ENCODE measurements at regions not wholly inside any gene's neighbourhood (a gene's known extent, or its start where the extent isn't known, plus 50 kb on each side); places are given as distances from the start of the nearest gene placed in this dataset.

DNA sequence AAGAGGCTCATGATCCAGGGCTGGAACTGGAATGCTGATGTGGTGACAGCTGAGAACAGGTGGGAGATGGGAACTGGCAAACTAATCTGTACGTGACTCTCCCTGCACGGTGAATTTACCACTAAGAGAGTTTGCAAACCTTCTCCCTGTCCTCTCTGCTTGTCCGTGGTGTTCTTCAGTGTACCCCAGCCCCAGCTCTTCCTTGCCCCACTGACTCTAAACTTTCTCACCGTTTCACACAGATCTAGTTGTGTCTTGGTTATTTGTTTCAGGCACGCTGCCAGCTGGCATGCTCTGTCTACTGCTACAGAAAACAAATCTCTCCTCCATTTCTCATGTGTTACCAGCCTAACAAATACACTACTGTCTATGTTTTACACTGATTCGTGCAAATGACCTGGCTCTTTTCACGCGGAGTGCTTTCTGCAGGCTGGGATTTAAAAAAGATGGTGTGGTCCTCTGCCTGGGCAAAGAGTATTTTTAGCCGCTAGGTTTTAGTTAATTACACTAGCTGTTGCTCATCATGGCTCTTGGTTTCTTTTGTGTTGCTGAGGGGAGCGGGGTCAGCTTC is 192.7 kb upstream of the LRIG1 start:
- H3K14ac ChIP-seq (ENCODE audit: low read length in 2 of 2): no peak overlapping the region
- no peak overlapping the region for H3K4ac ChIP-seq (ENCODE audit: low read depth in 1 of 2, low read length in 2 of 2)
- no peaks in the 10 kb centered on the region for H3K36me3 ChIP-seq (ENCODE audit: control insufficient read depth in 1 of 2, insufficient read depth in 2 of 2, low read depth in 1 of 2, low read length in 2 of 2)
- no peak overlapping the region for H2BK120ac ChIP-seq (ENCODE audit: low read depth, low read length)
- no peak overlapping the region for H2AFZ ChIP-seq (ENCODE audit: low read depth, low read length)
- no peak overlapping the region for H4K8ac ChIP-seq (ENCODE audit: low read length)
- no peak for DNase-seq
- peaks cover 1% of the 10 kb centered on the region for H3K4me1 ChIP-seq (ENCODE audit: control insufficient read depth, insufficient read depth, low read depth, low read length)
- no peak overlapping the region for H4K91ac ChIP-seq (ENCODE audit: low read length)
- H2BK5ac ChIP-seq (ENCODE audit: low read depth, low read length, poor library complexity, severe bottlenecking): no peak overlapping the region
- H3K4me2 ChIP-seq (ENCODE audit: low read length, poor library complexity, severe bottlenecking): no peak overlapping the region
- no peak overlapping the region for H2AK5ac ChIP-seq (ENCODE audit: low read length, severe bottlenecking)
- H3K27me3 ChIP-seq (ENCODE audit: control insufficient read depth in 1 of 2, insufficient read depth in 1 of 2, low read length in 2 of 2): no peaks in the 10 kb centered on the region
- H2BK15ac ChIP-seq (ENCODE audit: low read depth, poor library complexity, severe bottlenecking): no peak overlapping the region
- H3K9me3 ChIP-seq (ENCODE audit: control insufficient read depth, low read length): no peaks in the 10 kb centered on the region
- no peak overlapping the region for H3K18ac ChIP-seq (ENCODE audit: low read depth in 1 of 2, low read length in 2 of 2)
- no peak overlapping the region for H3K27ac ChIP-seq (ENCODE audit: low read length, poor library complexity, severe bottlenecking)
- no peak overlapping the region for H3K23ac ChIP-seq (ENCODE audit: low read length in 2 of 2)
- H3K4me3 ChIP-seq (ENCODE audit: insufficient read depth in 1 of 2, low read depth in 1 of 2, low read length in 2 of 2): no peak overlapping the region
- H3K79me1 ChIP-seq (replicated peaks; ENCODE audit: low read length, poor library complexity, severe bottlenecking): no peaks in the 10 kb centered on the region
- H2BK12ac ChIP-seq (ENCODE audit: low read length in 2 of 2): no peak overlapping the region
- H3K9ac ChIP-seq (ENCODE audit: low read length): no peak overlapping the region
- WGBS: 82% methylated on average over 10 of the region's 10 CpGs

DNA sequence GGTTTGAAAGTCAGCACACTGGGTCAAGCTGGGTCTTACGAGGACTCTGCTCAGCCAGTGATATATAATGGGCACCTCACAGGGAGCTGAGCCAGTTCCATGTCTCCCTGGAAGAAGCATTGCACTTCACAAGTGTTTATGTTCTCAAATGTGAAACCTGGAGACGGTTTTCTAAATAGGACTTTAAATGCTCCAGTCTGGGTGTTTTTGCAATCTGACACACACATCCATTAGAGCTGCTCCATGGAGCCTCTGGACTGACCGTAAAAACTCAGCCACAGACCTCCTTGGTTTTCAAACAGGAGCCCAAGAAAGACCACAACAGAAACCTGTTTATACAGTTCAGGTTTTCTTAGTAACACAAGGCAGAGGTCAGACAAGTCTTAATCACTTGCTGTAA is 201.3 kb upstream of the LRIG1 start:
- Histone ChIP-seq H2BK15ac (ENCODE audit: low read depth, poor library complexity, severe bottlenecking) (no peak overlapping the region), H3K4me2 (ENCODE audit: low read length, poor library complexity, severe bottlenecking) (no peak overlapping the region), H3K23ac (ENCODE audit: low read length in 2 of 2) (no peak overlapping the region), H3K4me3 (ENCODE audit: insufficient read depth in 1 of 2, low read depth in 1 of 2, low read length in 2 of 2) (no peak overlapping the region), H4K8ac (ENCODE audit: low read length) (no peak overlapping the region), H3K4ac (ENCODE audit: low read depth in 1 of 2, low read length in 2 of 2) (no peak overlapping the region), H3K9me3 (ENCODE audit: control insufficient read depth, low read length) (peaks cover 4% of the 10 kb centered on the region), H2AFZ (ENCODE audit: low read depth, low read length) (no peak overlapping the region), H2BK5ac (ENCODE audit: low read depth, low read length, poor library complexity, severe bottlenecking) (no peak overlapping the region), H3K14ac (ENCODE audit: low read length in 2 of 2) (no peak overlapping the region), H2AK5ac (ENCODE audit: low read length, severe bottlenecking) (no peak overlapping the region), H2BK120ac (ENCODE audit: low read depth, low read length) (no peak overlapping the region), H3K18ac (ENCODE audit: low read depth in 1 of 2, low read length in 2 of 2) (no peak overlapping the region), H3K79me1 (replicated peaks; ENCODE audit: low read length, poor library complexity, severe bottlenecking) (no peaks in the 10 kb centered on the region), H3K27me3 (ENCODE audit: control insufficient read depth in 1 of 2, insufficient read depth in 1 of 2, low read length in 2 of 2) (no peaks in the 10 kb centered on the region), H3K4me1 (ENCODE audit: control insufficient read depth, insufficient read depth, low read depth, low read length) (no peaks in the 10 kb centered on the region), H4K91ac (ENCODE audit: low read length) (no peak overlapping the region), H3K9ac (ENCODE audit: low read length) (no peak overlapping the region), H3K36me3 (ENCODE audit: control insufficient read depth in 1 of 2, insufficient read depth in 2 of 2, low read depth in 1 of 2, low read length in 2 of 2) (no peaks in the 10 kb centered on the region), H2BK12ac (ENCODE audit: low read length in 2 of 2) (no peak overlapping the region), H3K27ac (ENCODE audit: low read length, poor library complexity, severe bottlenecking) (no peak overlapping the region)
- DNase-seq: peak; percentile 50
- WGBS: 44% methylated on average over 3 of the region's 3 CpGs

DNA sequence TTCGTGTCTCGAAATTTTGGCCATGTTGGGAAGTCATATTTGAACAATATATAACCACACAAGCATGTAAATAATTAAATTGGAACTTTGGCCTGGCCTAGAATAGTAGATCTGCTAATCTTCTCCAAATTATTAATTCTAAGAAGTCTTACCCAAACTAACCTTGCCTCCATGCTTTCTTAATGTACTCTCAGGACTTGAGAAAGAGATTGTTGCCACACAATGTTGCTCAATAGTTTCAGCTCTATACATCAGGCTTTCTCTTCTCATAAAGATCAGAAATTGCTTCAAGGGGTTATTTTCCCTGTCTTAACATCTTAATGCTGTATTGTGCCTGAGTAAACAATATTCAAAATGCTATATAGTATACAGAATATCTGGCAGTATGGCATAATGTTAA is 202.7 kb upstream of the LRIG1 start:
- H3K14ac ChIP-seq (ENCODE audit: low read length in 2 of 2): no peak overlapping the region
- H3K4me1 ChIP-seq (ENCODE audit: control insufficient read depth, insufficient read depth, low read depth, low read length): no peaks in the 10 kb centered on the region
- no peak overlapping the region for H4K91ac ChIP-seq (ENCODE audit: low read length)
- no peak overlapping the region for H2BK120ac ChIP-seq (ENCODE audit: low read depth, low read length)
- no peaks in the 10 kb centered on the region for H3K79me1 ChIP-seq (replicated peaks; ENCODE audit: low read length, poor library complexity, severe bottlenecking)
- H3K27me3 ChIP-seq (ENCODE audit: control insufficient read depth in 1 of 2, insufficient read depth in 1 of 2, low read length in 2 of 2): no peaks in the 10 kb centered on the region
- no peak overlapping the region for H2BK15ac ChIP-seq (ENCODE audit: low read depth, poor library complexity, severe bottlenecking)
- H2AFZ ChIP-seq (ENCODE audit: low read depth, low read length): no peak overlapping the region
- H3K36me3 ChIP-seq (ENCODE audit: control insufficient read depth in 1 of 2, insufficient read depth in 2 of 2, low read depth in 1 of 2, low read length in 2 of 2): no peaks in the 10 kb centered on the region
- H3K9me3 ChIP-seq (ENCODE audit: control insufficient read depth, low read length): peaks cover 4% of the 10 kb centered on the region
- H2AK5ac ChIP-seq (ENCODE audit: low read length, severe bottlenecking): no peak overlapping the region
- no peak overlapping the region for H2BK5ac ChIP-seq (ENCODE audit: low read depth, low read length, poor library complexity, severe bottlenecking)
- H3K23ac ChIP-seq (ENCODE audit: low read length in 2 of 2): no peak overlapping the region
- H3K18ac ChIP-seq (ENCODE audit: low read depth in 1 of 2, low read length in 2 of 2): no peak overlapping the region
- peak; percentile 24 for DNase-seq
- no peak overlapping the region for H3K27ac ChIP-seq (ENCODE audit: low read length, poor library complexity, severe bottlenecking)
- H3K4me2 ChIP-seq (ENCODE audit: low read length, poor library complexity, severe bottlenecking): no peak overlapping the region
- no peak overlapping the region for H3K9ac ChIP-seq (ENCODE audit: low read length)
- no peak overlapping the region for H3K4me3 ChIP-seq (ENCODE audit: insufficient read depth in 1 of 2, low read depth in 1 of 2, low read length in 2 of 2)
- no peak overlapping the region for H2BK12ac ChIP-seq (ENCODE audit: low read length in 2 of 2)
- no peak overlapping the region for H4K8ac ChIP-seq (ENCODE audit: low read length)
- no CpG with 5 or more reads among the region's 2 CpGs for WGBS
- no peak overlapping the region for H3K4ac ChIP-seq (ENCODE audit: low read depth in 1 of 2, low read length in 2 of 2)

DNA sequence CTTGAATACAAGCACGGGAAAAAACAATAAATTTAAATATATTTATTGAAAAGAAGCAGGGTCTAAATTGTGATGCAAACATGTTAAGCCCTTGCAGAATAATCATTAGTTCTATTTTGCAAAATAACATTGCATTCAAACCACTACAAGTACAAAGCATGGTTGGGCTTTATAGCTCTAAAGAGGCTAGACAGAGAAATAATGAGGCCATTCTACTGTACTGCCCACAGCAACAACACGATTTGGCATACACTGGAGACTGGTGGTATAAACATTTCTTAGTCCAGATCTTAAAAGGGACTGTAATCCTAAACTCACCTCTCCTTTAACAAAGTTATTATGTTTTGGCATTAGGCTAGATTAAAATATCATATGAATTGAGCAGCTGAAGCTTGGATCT is 204.3 kb upstream of the LRIG1 start:
- no peak overlapping the region for H2AK5ac ChIP-seq (ENCODE audit: low read length, severe bottlenecking)
- H3K18ac ChIP-seq (ENCODE audit: low read depth in 1 of 2, low read length in 2 of 2): no peak overlapping the region
- no peak overlapping the region for H3K14ac ChIP-seq (ENCODE audit: low read length in 2 of 2)
- no peak overlapping the region for H3K9ac ChIP-seq (ENCODE audit: low read length)
- H3K4me1 ChIP-seq (ENCODE audit: control insufficient read depth, insufficient read depth, low read depth, low read length): no peaks in the 10 kb centered on the region
- no peak overlapping the region for H2BK12ac ChIP-seq (ENCODE audit: low read length in 2 of 2)
- H3K23ac ChIP-seq (ENCODE audit: low read length in 2 of 2): no peak overlapping the region
- H4K8ac ChIP-seq (ENCODE audit: low read length): no peak overlapping the region
- H3K27ac ChIP-seq (ENCODE audit: low read length, poor library complexity, severe bottlenecking): no peak overlapping the region
- DNase-seq: no peak
- no peak overlapping the region for H2BK120ac ChIP-seq (ENCODE audit: low read depth, low read length)
- H3K27me3 ChIP-seq (ENCODE audit: control insufficient read depth in 1 of 2, insufficient read depth in 1 of 2, low read length in 2 of 2): no peaks in the 10 kb centered on the region
- no peak overlapping the region for H4K91ac ChIP-seq (ENCODE audit: low read length)
- H3K4ac ChIP-seq (ENCODE audit: low read depth in 1 of 2, low read length in 2 of 2): no peak overlapping the region
- no peaks in the 10 kb centered on the region for H3K36me3 ChIP-seq (ENCODE audit: control insufficient read depth in 1 of 2, insufficient read depth in 2 of 2, low read depth in 1 of 2, low read length in 2 of 2)
- H3K4me3 ChIP-seq (ENCODE audit: insufficient read depth in 1 of 2, low read depth in 1 of 2, low read length in 2 of 2): no peak overlapping the region
- no peak overlapping the region for H2BK5ac ChIP-seq (ENCODE audit: low read depth, low read length, poor library complexity, severe bottlenecking)
- no peaks in the 10 kb centered on the region for H3K9me3 ChIP-seq (ENCODE audit: control insufficient read depth, low read length)
- no peak overlapping the region for H3K4me2 ChIP-seq (ENCODE audit: low read length, poor library complexity, severe bottlenecking)
- no peaks in the 10 kb centered on the region for H3K79me1 ChIP-seq (replicated peaks; ENCODE audit: low read length, poor library complexity, severe bottlenecking)
- no CpG with 5 or more reads among the region's 2 CpGs for WGBS
- H2BK15ac ChIP-seq (ENCODE audit: low read depth, poor library complexity, severe bottlenecking): no peak overlapping the region
- H2AFZ ChIP-seq (ENCODE audit: low read depth, low read length): no peak overlapping the region
